ENCODE measurements at regions not wholly inside any gene's neighbourhood (a gene's known extent, or its start where the extent isn't known, plus 50 kb on each side); places are given as distances from the start of the nearest gene placed in this dataset.

DNA sequence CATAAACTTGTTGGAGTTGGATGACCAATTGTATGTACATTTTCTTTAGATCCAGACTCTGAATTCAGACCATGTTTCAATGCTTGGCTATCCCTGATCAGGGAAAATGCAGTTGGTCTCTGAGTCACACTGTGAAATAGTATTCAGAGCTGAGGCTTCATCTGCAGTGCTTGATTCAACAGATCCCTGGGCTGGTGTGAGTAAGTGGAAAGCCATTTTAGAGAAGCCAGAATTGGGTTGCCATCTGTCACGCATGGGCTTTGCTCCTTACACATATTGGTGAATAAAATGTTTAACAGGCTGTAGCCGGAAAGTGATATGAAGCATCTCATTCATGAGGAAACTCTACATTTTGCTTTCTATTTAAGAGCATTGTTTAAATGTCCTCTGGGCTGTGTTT is 50.0 kb upstream of the ACYP2 start:
- Histone ChIP-seq H3K4me3 (no peak overlapping the region), H3K27ac (no peak overlapping the region)
- DNase-seq (ENCODE audit: low spot score), result no peak

DNA sequence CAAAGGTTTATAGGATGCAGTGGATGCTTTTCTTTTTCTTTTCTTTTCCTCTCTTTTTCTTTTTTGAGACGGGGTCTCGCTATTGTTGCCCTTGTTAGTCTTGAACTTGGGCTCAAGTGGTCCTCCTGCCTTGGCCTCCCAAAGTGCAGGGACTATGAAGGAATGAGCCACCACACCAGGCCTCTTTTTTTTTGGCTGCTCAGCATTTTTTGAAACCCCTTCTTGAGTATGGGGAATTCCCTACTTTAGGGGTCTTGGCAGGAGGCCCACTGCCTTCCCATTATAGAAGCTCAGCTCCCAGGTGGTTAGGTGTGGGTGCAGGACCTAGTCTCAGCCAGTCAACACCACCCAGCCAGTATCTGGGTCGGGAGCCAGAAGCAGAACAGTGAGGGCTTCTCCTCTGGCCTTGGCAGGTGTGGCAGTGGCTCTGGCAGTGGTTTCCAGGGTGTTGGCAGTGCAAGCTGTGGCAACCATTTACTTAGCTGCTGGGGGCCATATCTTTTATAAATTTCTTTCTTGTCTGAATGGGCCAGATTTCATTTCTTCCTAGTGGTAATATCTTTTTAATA is 51.4 kb upstream of the ACYP2 start:
- H3K27ac ChIP-seq, result no peak overlapping the region
- no peak for DNase-seq (ENCODE audit: low spot score)
- no peak overlapping the region for H3K4me3 ChIP-seq
- TF ChIP-seq CTCF (IDR thresholded peaks at IDR 0.05), result no peak

More for the DNA sequence above, 50.0 kb upstream of the ACYP2 start:
- TF ChIP-seq CTCF (IDR thresholded peaks at IDR 0.05), result no peak

DNA sequence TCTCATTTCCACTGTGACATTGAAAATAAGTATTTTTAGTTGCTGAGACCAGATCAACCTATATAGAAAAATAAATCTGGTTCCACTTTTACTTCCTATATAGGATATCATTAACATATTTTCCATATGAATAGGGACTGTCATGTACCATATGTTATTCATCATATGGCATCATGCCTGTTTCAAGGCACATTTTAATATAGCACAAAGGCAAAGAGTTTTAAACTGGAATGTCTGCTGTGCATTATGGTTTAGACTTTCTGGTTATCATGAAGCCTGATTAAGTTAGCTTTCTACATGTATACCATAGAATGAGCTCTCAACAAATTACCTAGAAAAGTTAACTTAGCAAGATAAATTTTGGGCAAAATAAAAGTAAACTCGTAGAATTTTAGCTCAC is 53.0 kb upstream of the ACYP2 start:
- no peak overlapping the region for H3K4me3 ChIP-seq
- DNase-seq (ENCODE audit: low spot score), result no peak
- H3K27ac ChIP-seq, result no peak overlapping the region
- TF ChIP-seq CTCF (IDR thresholded peaks at IDR 0.05), result no peak

- no peak for TF ChIP-seq CTCF (IDR thresholded peaks at IDR 0.05)
- no peak overlapping the region for H3K4me3 ChIP-seq
- no peak overlapping the region for H3K27ac ChIP-seq
- no peak for DNase-seq (ENCODE audit: low spot score)
Observed at GRCh38 chr2:54061272-54061671, 54.1 kb upstream of the ACYP2 start.

DNA sequence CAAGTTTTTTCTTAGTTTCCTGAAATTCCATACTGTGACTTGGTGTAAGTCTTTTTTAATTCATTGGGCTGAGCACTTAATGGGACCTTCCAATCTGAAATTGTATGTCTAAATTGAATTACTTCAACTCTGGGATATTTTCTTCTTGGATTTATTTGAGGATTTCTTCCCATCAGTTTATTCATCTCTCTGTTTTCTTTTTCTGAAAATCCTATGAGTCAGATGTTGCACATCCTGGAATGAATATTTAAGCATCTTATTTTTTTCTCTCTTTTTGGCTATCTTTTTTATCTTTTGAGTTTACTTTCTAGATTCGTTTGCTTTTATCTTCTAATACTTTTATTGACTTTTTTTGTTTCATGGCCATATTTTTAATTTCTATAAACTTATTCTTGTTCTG is 55.4 kb upstream of the ACYP2 start:
- DNase-seq (ENCODE audit: low spot score), result no peak
- no peak overlapping the region for H3K4me3 ChIP-seq
- no peak overlapping the region for H3K27ac ChIP-seq
- TF ChIP-seq CTCF (IDR thresholded peaks at IDR 0.05), result no peak

DNA sequence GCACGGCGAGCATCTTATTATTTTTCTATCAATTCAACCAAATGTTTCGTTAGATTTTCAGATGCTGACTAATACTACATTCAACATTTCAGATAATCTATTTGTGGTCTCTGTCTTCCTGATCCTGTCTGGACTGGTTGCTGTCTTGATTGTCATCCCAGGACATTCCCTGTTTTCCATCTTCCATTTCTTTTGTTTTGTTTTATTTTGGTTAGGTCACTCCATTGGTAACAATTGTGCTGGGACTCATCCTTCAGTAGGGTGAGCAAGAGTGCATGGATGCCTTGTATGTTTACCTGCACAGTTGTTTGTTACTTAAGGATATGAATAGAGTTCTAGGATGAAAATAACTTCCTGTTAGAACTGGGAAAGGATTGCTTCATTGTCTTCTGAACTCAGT is 55.9 kb upstream of the ACYP2 start:
- TF ChIP-seq CTCF (IDR thresholded peaks at IDR 0.05), result no peak
- DNase-seq (ENCODE audit: low spot score), result no peak
- H3K27ac ChIP-seq, result no peak overlapping the region

DNA sequence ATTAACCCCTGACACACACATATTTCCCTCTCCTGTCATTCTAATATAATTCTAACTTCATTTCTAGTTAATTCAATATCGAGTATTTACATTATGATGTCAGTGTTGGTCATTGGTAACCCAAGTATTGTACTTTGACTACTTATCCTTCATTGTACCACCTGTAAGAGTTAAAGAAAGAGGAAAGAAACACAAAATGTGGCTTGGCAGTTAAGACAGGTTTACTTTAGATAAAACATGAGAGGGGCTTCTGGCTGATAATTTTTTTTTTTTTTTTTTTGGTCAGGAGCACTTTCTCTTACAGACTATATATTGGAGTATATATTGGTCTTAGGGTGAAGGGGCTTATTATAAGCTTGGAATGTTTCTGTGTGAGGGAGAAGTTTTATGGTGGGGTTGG is 57.0 kb upstream of the ACYP2 start:
- DNase-seq (ENCODE audit: low spot score), result no peak
- no peak overlapping the region for H3K4me3 ChIP-seq
- TF ChIP-seq CTCF (IDR thresholded peaks at IDR 0.05), result no peak

More for the DNA sequence above, 55.9 kb upstream of the ACYP2 start:
- no peak overlapping the region for H3K4me3 ChIP-seq

More for the DNA sequence above, 57.0 kb upstream of the ACYP2 start:
- H3K27ac ChIP-seq, result no peak overlapping the region

All from coronary artery (tissue), 2 donors.